Activated CD8-positive, alpha-beta memory T cell treated with anti-CD3 and anti-CD28 coated beads for 36 hours (primary cell): ENCODE measurements at regions not wholly inside any gene's neighbourhood (a gene's known extent, or its start where the extent isn't known, plus 50 kb on each side); places are given as distances from the start of the nearest gene placed in this dataset.
"Not testable (repeated sequence)": the region's sequence is repeated elsewhere in the genome, so short reads cannot be mapped to it uniquely, and the experiment has no call there.

Experiments used
- CTCF ChIA-PET: fragments of 350-600 bp; sonication (Branson Sonifier 250); formaldehyde crosslinking; loops from one replicate; lab custom pipeline; 2021; ENCODE audit warnings: antibody characterized with exemption; lab: Charles Lee
- POLR2A ChIA-PET: fragments of 350-600 bp; sonication (Branson Sonifier 250); formaldehyde crosslinking; loops from one replicate; lab custom pipeline; 2021; ENCODE audit warnings: antibody characterized with exemption; lab: Charles Lee

GRCh38 chr15:84531709-84532367, 69.0 kb upstream of the ZSCAN2 start:
- POLR2A ChIA-PET, CTCF ChIA-PET: not testable (repeated sequence)

GRCh38 chr15:84533705-84534104, 67.1 kb upstream of the ZSCAN2 start:
- POLR2A ChIA-PET, CTCF ChIA-PET: not testable (repeated sequence)

DNA sequence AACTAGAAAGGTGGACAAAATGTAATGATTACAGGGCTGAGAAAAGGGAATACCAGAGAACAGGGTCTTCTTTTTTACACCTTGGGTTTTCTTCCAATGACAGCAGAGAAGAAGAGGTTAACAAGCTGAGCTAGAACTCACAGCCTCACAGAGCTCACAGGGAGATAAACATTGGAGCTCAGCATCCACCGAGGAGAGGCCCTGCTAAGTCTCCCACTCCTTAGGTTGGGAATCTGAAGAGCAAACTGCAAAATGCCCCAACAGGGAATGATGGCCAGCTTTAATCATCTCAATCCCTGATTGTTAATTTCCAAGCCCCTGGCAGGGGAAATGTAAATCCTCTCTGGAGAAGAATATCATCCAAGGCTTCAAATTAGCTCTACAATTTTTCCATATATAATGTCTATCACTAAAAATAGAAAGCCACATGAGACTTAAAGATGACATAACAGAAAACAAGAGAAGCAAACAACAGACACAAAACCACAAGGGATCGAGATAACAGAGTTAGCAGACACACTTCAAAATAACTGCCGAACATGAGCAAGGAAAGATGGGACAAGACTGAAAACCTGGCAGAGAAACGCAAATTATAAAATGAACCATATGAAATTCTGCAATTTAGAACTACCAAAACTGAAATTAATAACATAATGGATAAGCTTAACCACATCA, 66.1 kb upstream of the ZSCAN2 start:
- CTCF ChIA-PET, POLR2A ChIA-PET: not testable (repeated sequence)

DNA sequence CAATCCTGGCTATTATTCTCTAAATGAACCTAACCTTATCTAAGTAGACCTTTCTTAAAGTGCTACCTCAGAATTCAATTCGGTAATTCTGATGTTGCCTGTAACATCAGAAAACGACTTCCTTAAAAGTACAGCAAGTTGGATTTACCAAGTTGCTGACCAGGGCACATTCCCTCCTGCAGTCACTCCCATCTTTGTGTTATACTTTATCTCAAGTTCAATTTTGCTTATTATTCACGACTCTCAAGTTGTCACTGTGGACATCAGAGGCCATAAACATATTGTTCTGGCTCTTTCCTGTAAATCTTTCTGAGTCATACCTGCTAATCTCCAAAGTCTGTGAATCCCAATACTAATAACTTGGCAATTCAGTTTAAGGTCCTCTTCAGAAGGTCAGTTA, 64.6 kb upstream of the ZSCAN2 start:
- CTCF ChIA-PET, POLR2A ChIA-PET: not testable (repeated sequence)

- POLR2A ChIA-PET, CTCF ChIA-PET: not testable (repeated sequence)
Observed at GRCh38 chr15:84544586-84544985, 56.2 kb upstream of the ZSCAN2 start.

- POLR2A ChIA-PET, CTCF ChIA-PET: not testable (repeated sequence)
Observed at GRCh38 chr15:84547150-84547549, 53.7 kb upstream of the ZSCAN2 start.

DNA sequence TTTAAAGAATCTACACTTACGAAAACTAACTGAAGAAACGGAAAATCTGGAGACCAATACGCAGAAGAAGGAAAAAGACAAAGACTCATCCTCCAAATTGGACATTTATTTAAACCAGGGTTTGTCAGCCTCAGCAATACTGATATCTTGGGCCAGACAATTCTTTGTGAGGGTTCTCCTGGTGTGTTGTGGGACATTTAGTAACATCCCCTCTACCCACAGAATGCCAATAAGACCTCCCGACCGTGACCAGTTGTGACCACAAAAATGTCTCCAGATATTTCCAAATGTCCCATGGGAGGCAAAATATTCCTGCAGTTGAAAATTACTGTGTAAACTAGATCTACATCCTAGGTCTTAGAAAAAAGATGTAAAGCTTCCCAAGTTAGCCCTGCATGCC, 50.3 kb upstream of the ZSCAN2 start:
- POLR2A ChIA-PET, CTCF ChIA-PET: not testable (repeated sequence)
